Upper lobe of right lung (tissue), 1 donor: ENCODE measurements at regions not wholly inside any gene's neighbourhood (a gene's known extent, or its start where the extent isn't known, plus 50 kb on each side); places are given as distances from the start of the nearest gene placed in this dataset.

Experiments used
- ATAC-seq: fragments of 200-7000 bp; cut with Tn5 transposase; one replicate; pipeline ENCODE4 v1.9.1; 2020; ENCODE audit warnings: mild to moderate bottlenecking, moderate library complexity
- DNase-seq: peaks from one replicate; pipeline ENCODE4 v3.0.0-alpha.2; 2020
- H3K27ac ChIP-seq: fragments of 200-600 bp; one replicate; pipeline ENCODE4 v1.8.0; 2022
- H3K27me3 ChIP-seq: fragments of 200-600 bp; one replicate; pipeline ENCODE4 v1.8.0; 2022; ENCODE audit warnings: mild to moderate bottlenecking
- H3K36me3 ChIP-seq: fragments of 200-600 bp; one replicate; pipeline ENCODE4 v1.8.0; 2022
- H3K4me1 ChIP-seq: fragments of 200-600 bp; one replicate; pipeline ENCODE4 v1.8.0; 2022
- H3K4me3 ChIP-seq: fragments of 200-600 bp; one replicate; pipeline ENCODE4 v1.8.0; 2022; ENCODE audit warnings: mild to moderate bottlenecking
- H3K9me3 ChIP-seq: fragments of 200-600 bp; one replicate; pipeline ENCODE4 v1.8.0; 2022
- intact Hi-C: fragments of 100-400 bp; cut with DNase I; formaldehyde crosslinking; loops from one replicate; pipeline ENCODE4 v1.11.0; 2022
- TF ChIP-seq, protein P1 (sequence below): fragments of 200-600 bp; IDR thresholded peaks from one replicate; pipeline ENCODE4 v1.8.0; 2022; ENCODE audit warnings: antibody characterized with exemption
- donor health status: DM: no; HTN: yes; CAD: no; lungs with severe emphysema.

GRCh38 chr4:151824656-151825055, 63.8 kb upstream of the GATB start:
- Histone ChIP-seq H3K9me3 (no peaks in the 10 kb centered on the region), H3K4me3 (no peak overlapping the region), H3K27me3 (no peaks in the 10 kb centered on the region), H3K36me3 (no peaks in the 10 kb centered on the region), H3K27ac (no peak overlapping the region), H3K4me1 (no peaks in the 10 kb centered on the region)
- intact Hi-C loops, result no loop called here
- ATAC-seq (no peak), DNase-seq (no peak)
- TF ChIP-seq, protein P1, sequence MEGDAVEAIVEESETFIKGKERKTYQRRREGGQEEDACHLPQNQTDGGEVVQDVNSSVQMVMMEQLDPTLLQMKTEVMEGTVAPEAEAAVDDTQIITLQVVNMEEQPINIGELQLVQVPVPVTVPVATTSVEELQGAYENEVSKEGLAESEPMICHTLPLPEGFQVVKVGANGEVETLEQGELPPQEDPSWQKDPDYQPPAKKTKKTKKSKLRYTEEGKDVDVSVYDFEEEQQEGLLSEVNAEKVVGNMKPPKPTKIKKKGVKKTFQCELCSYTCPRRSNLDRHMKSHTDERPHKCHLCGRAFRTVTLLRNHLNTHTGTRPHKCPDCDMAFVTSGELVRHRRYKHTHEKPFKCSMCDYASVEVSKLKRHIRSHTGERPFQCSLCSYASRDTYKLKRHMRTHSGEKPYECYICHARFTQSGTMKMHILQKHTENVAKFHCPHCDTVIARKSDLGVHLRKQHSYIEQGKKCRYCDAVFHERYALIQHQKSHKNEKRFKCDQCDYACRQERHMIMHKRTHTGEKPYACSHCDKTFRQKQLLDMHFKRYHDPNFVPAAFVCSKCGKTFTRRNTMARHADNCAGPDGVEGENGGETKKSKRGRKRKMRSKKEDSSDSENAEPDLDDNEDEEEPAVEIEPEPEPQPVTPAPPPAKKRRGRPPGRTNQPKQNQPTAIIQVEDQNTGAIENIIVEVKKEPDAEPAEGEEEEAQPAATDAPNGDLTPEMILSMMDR, result no peak

DNA sequence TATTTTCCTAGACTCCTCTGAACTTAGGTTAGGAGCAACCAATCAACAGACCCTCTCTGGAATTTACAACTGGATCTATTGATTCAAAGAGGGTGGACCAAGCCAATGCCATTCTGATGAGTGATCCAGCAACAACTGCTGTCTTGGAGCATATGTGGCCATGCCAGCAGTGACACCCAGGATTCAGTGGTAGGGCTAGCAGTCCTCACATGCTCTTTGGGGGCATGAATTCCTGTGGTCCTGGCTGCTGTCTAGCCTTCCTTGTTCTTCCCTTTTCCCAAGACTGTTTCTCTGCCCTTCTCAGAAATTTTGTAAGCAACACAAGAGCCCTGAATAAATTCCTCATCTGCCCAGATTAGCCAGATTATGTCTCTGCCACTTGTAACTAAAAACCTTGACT, 61.5 kb upstream of the GATB start:
- H3K4me1 ChIP-seq, result no peaks in the 10 kb centered on the region
- no peaks in the 10 kb centered on the region for H3K27me3 ChIP-seq
- ATAC-seq, result no peak
- no peak for DNase-seq
- intact Hi-C loops, result no loop called here
- TF ChIP-seq, protein P1, result no peak
- H3K36me3 ChIP-seq, result no peaks in the 10 kb centered on the region
- no peak overlapping the region for H3K27ac ChIP-seq
- H3K4me3 ChIP-seq, result no peak overlapping the region
- no peaks in the 10 kb centered on the region for H3K9me3 ChIP-seq

DNA sequence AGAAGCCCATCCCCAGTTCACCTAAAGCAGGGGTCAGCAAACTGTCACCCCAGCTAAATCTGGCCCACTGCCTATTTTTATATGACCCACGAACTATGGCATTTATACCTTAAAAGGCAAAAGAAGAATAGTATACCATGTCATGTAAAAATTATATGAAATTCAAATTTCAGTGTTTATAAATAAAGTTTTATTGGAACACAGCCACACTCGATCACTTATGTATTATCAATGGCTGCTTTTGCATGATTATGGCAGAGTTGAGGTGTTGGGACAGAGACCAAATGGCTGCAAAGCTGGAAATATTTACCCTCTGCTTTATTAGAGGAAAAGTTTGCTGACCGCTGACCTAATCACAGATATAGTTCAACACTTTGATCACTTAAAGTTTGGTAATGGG, 59.2 kb upstream of the GATB start:
- DNase-seq, result no peak
- TF ChIP-seq, protein P1, result no peak
- Histone ChIP-seq H3K27me3 (no peaks in the 10 kb centered on the region), H3K9me3 (no peaks in the 10 kb centered on the region), H3K27ac (no peak overlapping the region), H3K4me1 (no peaks in the 10 kb centered on the region), H3K36me3 (no peaks in the 10 kb centered on the region), H3K4me3 (no peak overlapping the region)
- intact Hi-C loops, result no loop called here
- no peak for ATAC-seq

DNA sequence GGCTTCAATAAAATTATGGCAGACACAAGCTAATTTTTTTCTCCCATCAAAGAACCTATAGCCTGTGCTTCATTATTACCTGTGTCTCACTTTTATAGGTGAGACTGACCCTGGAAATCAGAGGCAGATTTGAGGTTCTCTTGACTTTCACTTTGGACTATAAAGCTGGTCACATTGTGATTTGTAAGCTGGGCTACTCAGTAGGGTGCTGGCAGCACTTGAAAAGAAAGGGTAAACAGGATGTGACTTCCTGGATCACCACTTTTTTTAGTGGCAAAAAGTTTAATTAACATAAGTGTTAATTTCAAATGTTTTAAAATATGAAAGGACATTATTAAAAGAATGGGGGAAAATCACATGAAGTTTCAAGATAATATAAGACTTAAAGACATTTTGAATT, 50.6 kb upstream of the GATB start:
- no peak for DNase-seq
- Histone ChIP-seq H3K9me3 (no peaks in the 10 kb centered on the region), H3K4me3 (no peak overlapping the region), H3K27me3 (no peaks in the 10 kb centered on the region), H3K27ac (no peak overlapping the region), H3K4me1 (no peaks in the 10 kb centered on the region), H3K36me3 (no peaks in the 10 kb centered on the region)
- intact Hi-C loops, result no loop called here
- no peak for ATAC-seq
- TF ChIP-seq, protein P1, result no peak
